A673 (cell line): ENCODE measurements at regions not wholly inside any gene's neighbourhood (a gene's known extent, or its start where the extent isn't known, plus 50 kb on each side); places are given as distances from the start of the nearest gene placed in this dataset.

Source experiments
- EZH2 ChIP-seq: fragments of 200-600 bp; sonication (generic); IDR thresholded peaks from 2 replicates; pipeline ENCODE4 v1.6.1; 2017; ENCODE audit warnings: borderline replicate concordance, low read depth, mild to moderate bottlenecking, mixed read lengths, antibody characterized with exemption, low read length; ENCODE audit not compliant: poor library complexity, severe bottlenecking
- TF ChIP-seq, protein P1 (sequence below): fragments of 300-800, 200-600 bp; sonication (generic); conservative IDR thresholded peaks from 2 replicates; pipeline ENCODE4 v1.5.1; 2017; ENCODE audit warnings: low read depth, mild to moderate bottlenecking, antibody characterized with exemption, low read length, moderate library complexity, mixed read lengths

DNA sequence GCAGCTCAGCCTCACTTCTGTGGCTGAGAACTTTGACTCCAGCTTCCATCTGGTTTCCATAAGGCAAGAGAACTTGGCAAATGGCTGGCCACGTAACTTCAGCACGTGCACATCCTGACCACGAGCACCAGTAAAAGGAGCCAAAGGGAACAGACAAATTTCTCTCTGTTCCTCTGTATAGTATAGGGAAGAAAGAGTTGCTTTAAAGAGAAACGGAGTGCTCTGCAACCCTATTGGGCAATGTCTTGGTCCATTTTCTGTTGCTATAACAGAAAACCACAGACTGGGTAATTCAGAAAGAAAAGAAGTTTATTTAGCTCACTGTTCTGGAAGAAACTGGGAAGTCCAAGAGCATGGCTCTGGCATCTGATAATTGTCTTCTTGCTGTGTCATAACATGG is 558.7 kb downstream of the ACTL7B start:
- TF ChIP-seq, protein P1, sequence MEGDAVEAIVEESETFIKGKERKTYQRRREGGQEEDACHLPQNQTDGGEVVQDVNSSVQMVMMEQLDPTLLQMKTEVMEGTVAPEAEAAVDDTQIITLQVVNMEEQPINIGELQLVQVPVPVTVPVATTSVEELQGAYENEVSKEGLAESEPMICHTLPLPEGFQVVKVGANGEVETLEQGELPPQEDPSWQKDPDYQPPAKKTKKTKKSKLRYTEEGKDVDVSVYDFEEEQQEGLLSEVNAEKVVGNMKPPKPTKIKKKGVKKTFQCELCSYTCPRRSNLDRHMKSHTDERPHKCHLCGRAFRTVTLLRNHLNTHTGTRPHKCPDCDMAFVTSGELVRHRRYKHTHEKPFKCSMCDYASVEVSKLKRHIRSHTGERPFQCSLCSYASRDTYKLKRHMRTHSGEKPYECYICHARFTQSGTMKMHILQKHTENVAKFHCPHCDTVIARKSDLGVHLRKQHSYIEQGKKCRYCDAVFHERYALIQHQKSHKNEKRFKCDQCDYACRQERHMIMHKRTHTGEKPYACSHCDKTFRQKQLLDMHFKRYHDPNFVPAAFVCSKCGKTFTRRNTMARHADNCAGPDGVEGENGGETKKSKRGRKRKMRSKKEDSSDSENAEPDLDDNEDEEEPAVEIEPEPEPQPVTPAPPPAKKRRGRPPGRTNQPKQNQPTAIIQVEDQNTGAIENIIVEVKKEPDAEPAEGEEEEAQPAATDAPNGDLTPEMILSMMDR = no peak
- TF ChIP-seq EZH2 = no peak
